MCF 10A (cell line): ENCODE measurements at regions not wholly inside any gene's neighbourhood (a gene's known extent, or its start where the extent isn't known, plus 50 kb on each side); places are given as distances from the start of the nearest gene placed in this dataset.

Experiments
- BruUV-seq: library from RNA; stranded (reverse); fragments of 400-500 nt; replicated peaks from 2 replicates; lab custom pipeline; 2021; lab: Mats Ljungman, UMichigan
- CTCF ChIA-PET: fragments of 300-600 bp; sonication (Branson Sonifier 250); formaldehyde crosslinking; extraction: SDS; loops from one replicate; lab custom pipeline; 2021; ENCODE audit warnings: antibody characterized with exemption, inconsistent platforms; lab: Yijun Ruan, JAX
- POLR2A ChIA-PET: fragments of 300-600, 350-650 bp; sonication (Branson Sonifier 250); formaldehyde crosslinking; extraction: SDS; loops from one replicate; lab custom pipeline; 2020; ENCODE audit warnings: antibody characterized with exemption, inconsistent platforms; lab: Yijun Ruan, JAX
- DNase-seq: peaks from one replicate; pipeline ENCODE4 v3.0.0-alpha.2; 2018; ENCODE audit not compliant: unreplicated experiment
- H3K27ac Mint-ChIP-seq: one replicate; pipeline ENCODE4 v1.8.0; 2022; ENCODE audit warnings: mild to moderate bottlenecking, low read depth, mixed read lengths; ENCODE audit not compliant: unreplicated experiment
- H3K27me3 Mint-ChIP-seq: one replicate; pipeline ENCODE4 v1.8.0; 2022; ENCODE audit warnings: mixed read lengths; ENCODE audit not compliant: insufficient read depth, unreplicated experiment
- H3K36me3 Mint-ChIP-seq: one replicate; pipeline ENCODE4 v1.8.0; 2022; ENCODE audit warnings: mild to moderate bottlenecking, moderate library complexity, mixed read lengths; ENCODE audit not compliant: insufficient read depth, unreplicated experiment
- H3K4me1 Mint-ChIP-seq: one replicate; pipeline ENCODE4 v1.8.0; 2022; ENCODE audit warnings: mixed read lengths; ENCODE audit not compliant: insufficient read depth, unreplicated experiment
- H3K4me3 Mint-ChIP-seq: one replicate; pipeline ENCODE4 v1.8.0; 2022; ENCODE audit warnings: mild to moderate bottlenecking, moderate library complexity, mixed read lengths; ENCODE audit not compliant: unreplicated experiment
- H3K9me3 Mint-ChIP-seq: one replicate; pipeline ENCODE4 v1.8.0; 2022; ENCODE audit warnings: mixed read lengths; ENCODE audit not compliant: unreplicated experiment
- intact Hi-C: fragments of 100-400 bp; cut with micrococcal nuclease; formaldehyde crosslinking; loops from 2 replicates; pipeline ENCODE4 v1.14.1; 2022
- TF ChIP-seq, protein P1 (sequence below): fragments of 200-600 bp; IDR thresholded peaks from one replicate; pipeline ENCODE4 v1.8.0; 2022; ENCODE audit warnings: antibody characterized with exemption, mild to moderate bottlenecking; ENCODE audit not compliant: unreplicated experiment

DNA sequence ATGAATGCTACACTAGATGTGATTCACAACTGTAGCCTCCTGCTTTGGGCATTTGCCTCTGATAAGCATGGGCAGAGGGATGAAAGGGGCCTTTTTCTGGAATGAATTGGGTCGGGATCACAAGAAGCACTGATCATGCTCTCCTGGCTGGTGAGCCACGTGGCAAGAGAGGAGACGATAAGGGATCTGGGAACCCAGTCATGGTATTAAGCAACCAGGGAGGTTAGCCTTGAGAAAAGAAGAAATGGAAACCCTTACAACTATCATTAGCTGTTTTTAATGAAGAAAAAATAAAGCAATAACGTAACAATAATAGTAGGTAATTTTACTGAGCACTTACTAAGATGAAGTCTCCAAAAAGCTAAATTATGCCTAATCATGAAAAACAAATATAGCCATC lies 50.0 kb upstream of the RAI14 start:
- ChIA-PET POLR2A (no interaction called here), CTCF (interaction anchor here (0.6 to 1.5 kb wide), 3 partner anchors 131 to 292 kb away, joined by 3 to 5 read pairs (median 4); no protein-coding TSS in a partner anchor)
- Mint-ChIP-seq H3K4me3 (no peak overlapping the region), H3K9me3 (no peaks in the 10 kb centered on the region), H3K27me3 (no peaks in the 10 kb centered on the region), H3K27ac (no peak overlapping the region), H3K4me1 (peaks cover 19% of the 10 kb centered on the region), H3K36me3 (no peaks in the 10 kb centered on the region)
- DNase-seq: no peak
- TF ChIP-seq, protein P1, sequence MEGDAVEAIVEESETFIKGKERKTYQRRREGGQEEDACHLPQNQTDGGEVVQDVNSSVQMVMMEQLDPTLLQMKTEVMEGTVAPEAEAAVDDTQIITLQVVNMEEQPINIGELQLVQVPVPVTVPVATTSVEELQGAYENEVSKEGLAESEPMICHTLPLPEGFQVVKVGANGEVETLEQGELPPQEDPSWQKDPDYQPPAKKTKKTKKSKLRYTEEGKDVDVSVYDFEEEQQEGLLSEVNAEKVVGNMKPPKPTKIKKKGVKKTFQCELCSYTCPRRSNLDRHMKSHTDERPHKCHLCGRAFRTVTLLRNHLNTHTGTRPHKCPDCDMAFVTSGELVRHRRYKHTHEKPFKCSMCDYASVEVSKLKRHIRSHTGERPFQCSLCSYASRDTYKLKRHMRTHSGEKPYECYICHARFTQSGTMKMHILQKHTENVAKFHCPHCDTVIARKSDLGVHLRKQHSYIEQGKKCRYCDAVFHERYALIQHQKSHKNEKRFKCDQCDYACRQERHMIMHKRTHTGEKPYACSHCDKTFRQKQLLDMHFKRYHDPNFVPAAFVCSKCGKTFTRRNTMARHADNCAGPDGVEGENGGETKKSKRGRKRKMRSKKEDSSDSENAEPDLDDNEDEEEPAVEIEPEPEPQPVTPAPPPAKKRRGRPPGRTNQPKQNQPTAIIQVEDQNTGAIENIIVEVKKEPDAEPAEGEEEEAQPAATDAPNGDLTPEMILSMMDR: no peak
- intact Hi-C loops: loop anchor here (5.0 kb wide), 1 partner anchor 69 kb away; no protein-coding TSS in a partner anchor
- no TSS peak for BruUV-seq
